AG04449 (cell line): ENCODE measurements at regions not wholly inside any gene's neighbourhood (a gene's known extent, or its start where the extent isn't known, plus 50 kb on each side); places are given as distances from the start of the nearest gene placed in this dataset.

Source experiments
- CTCF ChIA-PET: fragments of 350-600 bp; formaldehyde crosslinking; extraction: SDS; loops from one replicate; lab custom pipeline; 2021; ENCODE audit warnings: antibody characterized with exemption; lab: Yijun Ruan, JAX
- POLR2A ChIA-PET: fragments of 400-600, 350-600 bp; formaldehyde crosslinking; extraction: SDS; loops from one replicate; lab custom pipeline; 2020; ENCODE audit warnings: antibody characterized with exemption, inconsistent platforms; lab: Yijun Ruan, JAX
- DNase-seq: peaks from one replicate; pipeline ENCODE4 v3.0.0-alpha.2; 2010; ENCODE audit warnings: low read depth, low spot score
- H3K4me3 ChIP-seq: 2 replicates; pipeline ENCODE4 v1.5.1; 2011; ENCODE audit warnings: low read depth, mild to moderate bottlenecking, control low read depth, low read length
- CTCF ChIP-seq: IDR thresholded peaks from one replicate; pipeline ENCODE4 v1.5.1; 2011; ENCODE audit warnings: mild to moderate bottlenecking, moderate library complexity, low read length, control low read depth, inconsistent platforms; ENCODE audit not compliant: insufficient read depth; ENCODE audit errors: missing control alignments

GRCh38 chr18:2425426-2426317 is 145.6 kb downstream of the METTL4 start:
- TF ChIP-seq CTCF = no peak
- CTCF ChIA-PET = interaction anchor here (0.6 to 1.0 kb wide), 2 partner anchors 13 to 117 kb away, joined by 3 read pairs; no protein-coding TSS in a partner anchor
- POLR2A ChIA-PET = no interaction called here
- no peak overlapping the region for H3K4me3 ChIP-seq
- DNase-seq = no peak

- CTCF ChIA-PET = no interaction called here
- no peak for DNase-seq
- no peak overlapping the region for H3K4me3 ChIP-seq
- POLR2A ChIA-PET = interaction anchor here (0.7 kb wide), 1 partner anchor 76 kb away, joined by 4 read pairs; no protein-coding TSS in a partner anchor
- TF ChIP-seq CTCF = no peak
Measured at GRCh38 chr18:2430191-2430590, 141.1 kb downstream of the METTL4 start.

GRCh38 chr18:2431806-2432205 is 139.5 kb downstream of the METTL4 start:
- POLR2A ChIA-PET = no interaction called here
- TF ChIP-seq CTCF = no peak
- no peak overlapping the region for H3K4me3 ChIP-seq
- CTCF ChIA-PET = no interaction called here
- no peak for DNase-seq

- TF ChIP-seq CTCF = no peak
- POLR2A ChIA-PET = no interaction called here
- CTCF ChIA-PET = interaction anchor here (1.5 kb wide), 1 partner anchor 109 kb away, joined by 3 read pairs; no protein-coding TSS in a partner anchor
- H3K4me3 ChIP-seq = no peak overlapping the region
- no peak for DNase-seq
Measured at GRCh38 chr18:2433366-2433765, 137.9 kb downstream of the METTL4 start.

- no peak overlapping the region for H3K4me3 ChIP-seq
- ChIA-PET POLR2A (no interaction called here), CTCF (no interaction called here)
- DNase-seq = no peak
- no peak for TF ChIP-seq CTCF
Measured at GRCh38 chr18:2441544-2441943, 129.8 kb downstream of the METTL4 start.

- ChIA-PET CTCF (no interaction called here), POLR2A (no interaction called here)
- no peak overlapping the region for H3K4me3 ChIP-seq
- TF ChIP-seq CTCF = no peak
- DNase-seq = no peak
Measured at GRCh38 chr18:2442006-2442405, 129.3 kb downstream of the METTL4 start.
